H1 (cell line): ENCODE measurements at regions not wholly inside any gene's neighbourhood (a gene's known extent, or its start where the extent isn't known, plus 50 kb on each side); places are given as distances from the start of the nearest gene placed in this dataset.
A peak's percentile ranks its signal among the peaks of the same experiment; 100 is the strongest.

Experiments
- CTCF ChIA-PET: fragments of 300-600 bp; sonication (Branson Sonifier 250); formaldehyde crosslinking; loops from one replicate; lab custom pipeline; 2021; ENCODE audit not compliant: partially characterized antibody; lab: Charles Lee
- POLR2A ChIA-PET: fragments of 300-600 bp; sonication (Branson Sonifier 250); formaldehyde crosslinking; loops from one replicate; lab custom pipeline; 2021; ENCODE audit warnings: inconsistent platforms; ENCODE audit not compliant: partially characterized antibody; lab: Charles Lee
- DNase-seq, 2 experiments: peaks; one replicate each; pipeline versions ENCODE4 v3.0.0 to v3.0.0-alpha.2; 2010 to 2022; ENCODE audit warnings: low spot score in 2 of 2, low read depth in 1 of 2, mixed read lengths in 1 of 2
- FAIRE-seq: peaks from 2 replicates; lab custom pipeline; 2011; peaks lifted over from hg19 to GRCh38; lab: Jason Lieb, UNC
- H2AFZ ChIP-seq: 2 replicates; pipeline ENCODE4 v1.8.1; 2012; ENCODE audit warnings: low read length, inconsistent platforms
- H2AK5ac ChIP-seq: 2 replicates; pipeline ENCODE4 v1.6.1; 2013; ENCODE audit warnings: low read depth, low read length
- H2BK120ac ChIP-seq: replicated peaks from 2 replicates; pipeline ENCODE3; 2013; ENCODE audit warnings: low read depth, low read length, inconsistent platforms
- H2BK12ac ChIP-seq: 2 replicates; pipeline ENCODE4 v1.6.1; 2013; ENCODE audit warnings: low read depth, low read length
- H2BK15ac ChIP-seq: 2 replicates; pipeline ENCODE4 v1.6.1; 2013; ENCODE audit warnings: low read length
- H2BK20ac ChIP-seq: 2 replicates; pipeline ENCODE4 v1.6.1; 2013; ENCODE audit warnings: low read length
- H2BK5ac ChIP-seq: 2 replicates; pipeline ENCODE4 v1.6.1; 2013; ENCODE audit warnings: low read depth, low read length
- H3K14ac ChIP-seq: 2 replicates; pipeline ENCODE4 v1.6.1; 2013; ENCODE audit warnings: inconsistent platforms; ENCODE audit not compliant: insufficient read length
- H3K18ac ChIP-seq: 2 replicates; pipeline ENCODE4 v1.6.1; 2013; ENCODE audit warnings: low read length; ENCODE audit errors: extremely low read depth
- H3K23ac ChIP-seq: 2 replicates; pipeline ENCODE4 v1.6.1; 2013; ENCODE audit warnings: inconsistent platforms; ENCODE audit not compliant: insufficient read length
- H3K23me2 ChIP-seq: 2 replicates; pipeline ENCODE4 v1.6.1; 2013; ENCODE audit warnings: low read depth, low read length
- H3K27ac ChIP-seq: 2 replicates; pipeline ENCODE4 v1.6.1; 2011; ENCODE audit warnings: low read depth, low read length, inconsistent platforms
- H3K27me3 ChIP-seq, 4 experiments: replicated peaks in 1 of 4; 1 replicate in 1 of 4; 2 replicates in 3 of 4; pipeline versions ENCODE4 v1.6.1 to v1.8.1; 2011 to 2013; ENCODE audit warnings: low read length in 3 of 4, mild to moderate bottlenecking in 3 of 4, inconsistent platforms in 2 of 4, mixed read lengths in 2 of 4, moderate library complexity in 1 of 4; ENCODE audit not compliant: control insufficient read depth in 3 of 4, insufficient read depth in 3 of 4; ENCODE audit errors: extremely low read depth in 1 of 4
- H3K36me3 ChIP-seq, 4 experiments: 2 replicates each; pipeline versions ENCODE4 v1.6.1 to v1.8.1; 2011 to 2013; ENCODE audit warnings: mild to moderate bottlenecking in 4 of 4, low read length in 3 of 4, moderate library complexity in 2 of 4, control low read depth in 1 of 4, inconsistent platforms in 1 of 4; ENCODE audit not compliant: insufficient read depth in 4 of 4, control insufficient read depth in 2 of 4
- H3K4ac ChIP-seq: replicated peaks from 2 replicates; pipeline ENCODE3; 2013; ENCODE audit warnings: low read length, low read depth, mixed read lengths, inconsistent platforms; ENCODE audit not compliant: insufficient read length
- H3K4me1 ChIP-seq, 4 experiments: replicated peaks in 1 of 4; 1 replicate in 1 of 4; 2 replicates in 3 of 4; pipeline versions ENCODE4 v1.6.1 to v1.8.1; 2011 to 2013; ENCODE audit warnings: low read length in 3 of 4, inconsistent platforms in 2 of 4, mixed read lengths in 1 of 4; ENCODE audit not compliant: insufficient read depth in 4 of 4, control insufficient read depth in 3 of 4
- H3K4me2 ChIP-seq, 2 experiments: 2 replicates each; pipeline versions ENCODE4 v1.6.1 to v1.8.1; 2011 to 2013; ENCODE audit warnings: low read depth in 2 of 2, low read length in 2 of 2, control low read depth in 1 of 2, inconsistent platforms in 1 of 2, mild to moderate bottlenecking in 1 of 2; ENCODE audit not compliant: insufficient read depth in 1 of 2
- H3K4me3 ChIP-seq, 4 experiments: fragments of 200-600, 300-600 bp in 1 of 4; sonication (generic), shearing (Covaris generic), sonication (Bioruptor Twin) in 1 of 4; 2 replicates each; pipeline versions ENCODE4 v1.5.1 to v1.8.1; 2011 to 2016; ENCODE audit warnings: low read length in 4 of 4, low read depth in 3 of 4, control low read depth in 2 of 4, inconsistent platforms in 2 of 4, mild to moderate bottlenecking in 2 of 4, mixed read lengths in 1 of 4, moderate library complexity in 1 of 4; ENCODE audit not compliant: insufficient read depth in 2 of 4; ENCODE audit errors: extremely low read depth in 1 of 4
- H3K56ac ChIP-seq: replicated peaks from 2 replicates; pipeline ENCODE3; 2013; ENCODE audit warnings: low read depth, mild to moderate bottlenecking, mixed read lengths, low read length, inconsistent platforms; ENCODE audit not compliant: insufficient read length
- H3K79me1 ChIP-seq: 2 replicates; pipeline ENCODE4 v1.6.1; 2013; ENCODE audit warnings: low read depth, low read length, control low read depth
- H3K79me2 ChIP-seq, 2 experiments: 2 replicates each; pipeline versions ENCODE4 v1.6.1 to v1.8.1; 2012 to 2013; ENCODE audit warnings: low read length in 2 of 2, mild to moderate bottlenecking in 2 of 2, inconsistent platforms in 1 of 2; ENCODE audit not compliant: insufficient read depth in 2 of 2, control insufficient read depth in 1 of 2
- H3K9ac ChIP-seq, 4 experiments: replicated peaks in 1 of 4; 1 replicate in 1 of 4; 2 replicates in 3 of 4; pipeline versions ENCODE4 v1.6.1 to v1.8.1; 2011 to 2013; ENCODE audit warnings: low read depth in 3 of 4, low read length in 3 of 4, control low read depth in 2 of 4, mild to moderate bottlenecking in 2 of 4, moderate library complexity in 2 of 4, inconsistent platforms in 1 of 4; ENCODE audit errors: extremely low read depth in 1 of 4
- H3K9me3 ChIP-seq, 2 experiments: 2 replicates each; pipeline versions ENCODE4 v1.6.1 to v1.8.1; 2012 to 2013; ENCODE audit warnings: mild to moderate bottlenecking in 2 of 2, moderate library complexity in 2 of 2, control low read depth in 1 of 2, inconsistent platforms in 1 of 2, low read depth in 1 of 2, low read length in 1 of 2, mixed read lengths in 1 of 2; ENCODE audit not compliant: insufficient read depth in 2 of 2
- H4K20me1 ChIP-seq, 2 experiments: replicated peaks in 1 of 2; 2 replicates each; pipeline versions ENCODE3 to v1.8.1; 2011 to 2013; ENCODE audit warnings: inconsistent platforms in 2 of 2, low read length in 2 of 2, mild to moderate bottlenecking in 1 of 2; ENCODE audit not compliant: insufficient read depth in 2 of 2, control insufficient read depth in 1 of 2
- H4K5ac ChIP-seq: 2 replicates; pipeline ENCODE4 v1.6.1; 2013; ENCODE audit warnings: low read length, low read depth, mixed read lengths, inconsistent platforms; ENCODE audit not compliant: insufficient read length
- H4K8ac ChIP-seq: 2 replicates; pipeline ENCODE4 v1.8.0; 2013; ENCODE audit warnings: mild to moderate bottlenecking, moderate library complexity, low read length, inconsistent platforms; ENCODE audit not compliant: insufficient read depth; ENCODE audit errors: extremely low read depth
- H4K91ac ChIP-seq: replicated peaks from 2 replicates; pipeline ENCODE3; 2013; ENCODE audit warnings: low read length, mixed read lengths, inconsistent platforms; ENCODE audit not compliant: insufficient read length
- SIX5 ChIP-seq: IDR thresholded peaks from 2 replicates; pipeline ENCODE4 v1.6.1; 2011; ENCODE audit warnings: mild to moderate bottlenecking, low read depth, low read length
- WGBS, 2 experiments: shearing (Covaris generic) in 1 of 2; methylation state at CpG; one replicate each; pipeline versions ENCODE4 v1.1.6 to v1.1.7; 2013 to 2015; ENCODE audit warnings: low lambda C conversion rate in 2 of 2, mixed read lengths in 2 of 2, inconsistent platforms in 1 of 2, low coverage in 1 of 2, missing lambda C conversion rate in 1 of 2; ENCODE audit not compliant: insufficient replicate concordance in 2 of 2, insufficient coverage in 1 of 2, insufficient read length in 1 of 2; ENCODE audit errors: extremely low coverage in 1 of 2, missing lambda C conversion rate in 1 of 2; 5-methylcytosine and 5-hydroxymethylcytosine counted together

GRCh38 chr2:77713412-77713811 lies 191.2 kb upstream of the LRRTM4 start:
- Histone ChIP-seq H3K4me3 (no peak overlapping the region; a peak in 1 of 8 replicates), H4K91ac (no peak overlapping the region), H3K9me3 (no peaks in the 10 kb centered on the region), H2BK15ac (no peak overlapping the region), H2BK20ac (no peak overlapping the region), H3K23ac (no peak overlapping the region), H3K4me1 (no peaks in the 10 kb centered on the region), H4K8ac (no peak overlapping the region), H3K56ac (no peak overlapping the region), H3K27me3 (no peaks in the 10 kb centered on the region), H4K20me1 (no peaks in the 10 kb centered on the region), H2AK5ac (no peak overlapping the region), H4K5ac (no peak overlapping the region), H3K18ac (no peak overlapping the region), H3K23me2 (no peaks in the 10 kb centered on the region), H3K36me3 (no peaks in the 10 kb centered on the region), H3K4ac (no peak overlapping the region), H3K4me2 (no peak overlapping the region), H2BK12ac (no peak overlapping the region), H3K27ac (no peak overlapping the region), H2BK120ac (no peak overlapping the region), H3K14ac (no peak overlapping the region), H3K79me1 (no peaks in the 10 kb centered on the region), H3K79me2 (no peaks in the 10 kb centered on the region), H2BK5ac (no peak overlapping the region), H3K9ac (no peak overlapping the region), H2AFZ (no peak overlapping the region)
- ChIA-PET CTCF (no interaction called here), POLR2A (no interaction called here)
- DNase-seq (no peak), FAIRE-seq (peak; percentile 48)
- WGBS, 2 experiments = 70% methylated on average over 2 of the region's 2 CpGs; no CpG with 5 or more reads in 1 of the 2 experiments
- TF ChIP-seq SIX5 = no peak
